HG03108 (cell line): ENCODE measurements at regions not wholly inside any gene's neighbourhood (a gene's known extent, or its start where the extent isn't known, plus 50 kb on each side); places are given as distances from the start of the nearest gene placed in this dataset.

Experiments used
- ATAC-seq: cut with Tn5 transposase; IDR thresholded peaks from one replicate; pipeline ENCODE4 v1.9.1; 2021; ENCODE audit warnings: moderate library complexity; ENCODE audit not compliant: unreplicated experiment

DNA sequence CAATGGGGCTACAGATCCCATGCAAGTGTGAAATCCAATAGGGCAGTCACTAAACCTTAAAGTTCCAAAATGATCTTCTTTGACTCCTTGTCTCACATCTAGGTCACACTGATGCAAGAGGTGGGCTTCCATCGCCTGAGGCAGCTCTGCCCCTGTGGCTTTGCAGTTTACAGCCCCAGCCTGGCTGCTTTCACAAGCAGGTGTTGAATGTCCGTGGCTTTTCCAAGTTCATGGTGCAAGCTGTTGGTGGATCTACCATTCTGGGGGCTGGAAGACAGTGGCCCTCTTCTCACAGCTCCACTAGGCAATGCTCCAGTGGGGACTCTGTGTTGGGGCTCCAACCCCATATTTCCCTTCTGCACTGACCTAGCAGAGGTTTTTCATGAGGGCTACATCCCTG lies 68.5 kb upstream of the PRR20G start:
- no peak for ATAC-seq

DNA sequence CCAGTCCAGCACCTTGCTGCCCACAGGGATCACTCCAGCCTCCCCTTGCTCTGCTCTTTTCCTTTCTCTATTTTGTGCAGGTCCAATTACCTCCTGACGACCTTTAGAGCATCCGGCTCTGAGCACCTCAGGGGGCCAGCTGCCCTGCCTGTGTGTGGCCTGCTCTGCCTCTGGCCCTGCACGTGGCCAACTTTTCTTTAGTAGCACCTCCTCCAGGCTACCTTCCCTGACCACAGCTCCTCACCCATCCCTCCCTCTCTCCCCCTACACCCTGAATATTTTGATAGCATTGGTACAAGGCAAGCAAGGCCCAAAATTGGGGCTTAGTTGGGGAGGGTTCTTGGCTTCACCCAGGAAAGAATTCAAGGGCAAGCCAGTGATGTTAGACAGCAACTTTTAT lies 66.9 kb upstream of the PRR20G start:
- no peak for ATAC-seq

DNA sequence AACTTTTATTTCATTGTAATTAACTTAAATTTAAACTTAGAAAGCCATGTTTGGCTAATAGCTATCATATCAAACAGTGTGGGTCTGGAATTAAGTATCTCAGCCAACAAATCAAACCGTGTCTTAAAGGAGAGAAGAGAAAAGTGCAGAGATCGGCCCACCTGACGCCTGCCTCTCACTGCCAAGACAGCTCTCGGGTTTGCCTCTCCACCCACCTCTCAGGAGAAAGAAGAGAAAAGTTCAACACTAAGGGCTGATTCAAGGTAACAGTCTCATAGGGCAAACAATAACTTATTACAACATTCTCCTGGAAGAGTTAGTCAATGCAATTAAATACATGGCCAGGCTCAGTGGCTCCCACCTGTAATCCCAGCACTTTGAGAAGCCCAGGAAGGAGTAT lies 64.8 kb upstream of the PRR20G start:
- ATAC-seq: no peak

DNA sequence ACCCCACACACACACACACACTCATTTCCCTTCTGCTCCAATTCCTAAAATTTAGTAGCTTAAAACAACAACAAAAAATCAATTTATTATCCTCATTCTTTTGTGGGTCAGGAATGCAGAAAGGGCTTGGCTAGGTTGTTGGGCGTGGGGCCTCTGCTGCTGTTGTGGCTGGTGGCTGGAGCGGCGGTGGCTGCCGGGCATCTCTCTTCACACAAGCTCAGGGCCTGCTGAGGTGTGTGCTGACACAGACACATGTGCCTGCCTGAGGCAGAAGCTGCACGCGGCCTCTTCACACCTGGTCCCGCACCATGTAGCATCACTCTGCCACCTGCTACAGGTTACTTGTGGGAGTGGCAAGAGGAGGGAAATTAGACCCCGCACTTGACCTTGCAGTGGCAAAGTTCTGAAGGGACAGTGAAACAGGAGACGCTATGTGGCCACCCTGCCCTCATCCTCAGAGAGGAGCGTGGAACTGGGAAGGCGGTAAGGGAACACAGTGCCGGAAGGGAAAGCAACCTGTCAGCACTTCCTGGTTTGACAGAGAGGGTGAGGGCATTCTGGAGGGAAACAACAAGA lies 64.0 kb upstream of the PRR20G start:
- no peak for ATAC-seq

DNA sequence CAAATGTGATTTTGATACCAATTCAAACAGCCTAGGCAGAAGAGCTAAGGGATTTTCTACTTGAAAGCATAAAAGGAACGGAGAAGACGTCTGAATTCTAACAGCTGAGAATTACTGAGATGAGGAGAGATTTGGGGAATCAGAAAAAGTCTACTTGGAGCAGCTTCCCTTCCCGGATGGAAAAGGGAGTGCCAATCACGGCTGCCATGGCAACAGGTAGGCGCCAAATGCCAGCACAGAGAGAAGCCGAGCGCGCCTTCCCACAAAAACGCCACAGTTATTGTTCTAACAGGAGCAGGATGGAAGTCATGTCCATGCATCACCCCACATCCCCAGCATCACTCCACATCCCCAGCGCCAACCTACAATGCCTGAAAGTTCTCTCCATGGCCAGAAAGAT lies 63.5 kb upstream of the PRR20G start:
- no peak for ATAC-seq

DNA sequence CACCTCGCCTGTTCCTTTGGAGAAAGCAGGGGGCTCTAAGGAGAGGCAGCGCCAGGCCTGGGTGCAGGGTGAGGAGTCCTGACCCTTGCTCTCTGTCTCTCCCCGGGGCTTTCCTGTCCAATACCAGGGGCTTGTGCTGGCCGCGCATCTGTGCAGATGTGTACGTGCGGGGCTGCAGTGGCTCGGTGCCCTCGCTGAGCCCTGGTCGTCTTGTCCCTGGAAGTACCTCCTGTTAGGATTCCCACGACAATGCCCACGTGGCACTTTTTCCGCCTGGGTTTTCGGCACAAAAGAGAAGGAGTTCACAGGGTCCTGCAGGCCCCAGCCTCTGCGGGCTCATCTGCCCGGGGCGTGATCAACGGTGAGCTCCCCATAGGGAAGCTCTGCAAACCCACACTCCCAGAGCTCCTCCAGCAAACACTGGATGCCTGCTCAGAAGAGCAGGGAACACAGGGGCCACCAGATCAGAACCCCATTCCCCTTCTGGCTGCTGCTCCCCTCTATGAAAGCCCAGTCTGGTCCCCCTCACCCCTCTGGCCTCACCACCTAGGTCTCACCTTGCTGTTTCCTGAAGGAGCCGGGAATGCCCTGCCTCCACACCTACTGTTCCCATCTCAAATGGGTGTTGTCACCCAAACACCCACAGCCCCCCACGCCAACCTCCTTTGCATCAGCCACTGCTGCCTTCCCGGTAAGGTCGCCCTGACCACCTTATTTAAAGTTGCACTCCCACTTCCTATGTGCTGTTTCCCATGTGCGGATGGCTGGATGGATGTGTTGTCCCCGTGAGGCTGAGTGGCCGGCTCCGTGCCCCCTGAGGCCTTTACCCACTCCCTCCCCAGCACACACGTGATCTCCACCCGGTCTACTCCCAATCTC lies 62.6 kb upstream of the PRR20G start:
- no peak for ATAC-seq

DNA sequence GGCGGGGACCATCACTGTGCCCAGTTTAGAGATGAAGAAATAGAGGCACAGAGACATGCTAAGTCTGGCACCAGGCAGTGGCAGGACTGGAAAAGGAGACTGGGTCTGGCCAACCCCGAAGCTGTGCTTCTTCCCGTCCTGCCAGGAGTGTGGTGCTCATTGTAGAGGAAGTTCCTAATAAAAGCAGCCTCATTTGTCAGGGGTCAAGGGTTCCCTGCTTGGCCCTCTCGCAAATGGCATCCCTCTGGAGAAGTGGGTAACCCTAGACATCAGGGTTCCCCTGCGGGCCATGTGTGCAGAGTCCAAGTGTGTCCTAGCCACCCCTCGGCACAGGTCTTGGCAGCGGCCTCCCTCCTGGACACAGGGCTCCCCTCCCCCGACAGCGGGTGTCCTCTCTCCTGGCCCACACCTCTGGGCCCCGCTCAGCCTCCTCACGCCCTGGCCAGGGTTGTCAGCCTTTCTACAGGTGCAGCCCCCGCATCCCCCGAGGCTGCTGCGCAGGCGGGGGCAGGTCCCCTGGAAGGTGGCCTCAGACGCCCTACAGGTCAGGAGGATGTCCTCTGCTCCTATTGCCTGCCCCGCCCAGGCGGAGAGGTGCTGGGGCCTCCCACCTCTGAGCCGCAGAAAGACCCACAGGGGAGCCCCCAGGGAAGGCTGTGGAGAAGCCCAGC lies 61.8 kb upstream of the PRR20G start:
- ATAC-seq: no peak

DNA sequence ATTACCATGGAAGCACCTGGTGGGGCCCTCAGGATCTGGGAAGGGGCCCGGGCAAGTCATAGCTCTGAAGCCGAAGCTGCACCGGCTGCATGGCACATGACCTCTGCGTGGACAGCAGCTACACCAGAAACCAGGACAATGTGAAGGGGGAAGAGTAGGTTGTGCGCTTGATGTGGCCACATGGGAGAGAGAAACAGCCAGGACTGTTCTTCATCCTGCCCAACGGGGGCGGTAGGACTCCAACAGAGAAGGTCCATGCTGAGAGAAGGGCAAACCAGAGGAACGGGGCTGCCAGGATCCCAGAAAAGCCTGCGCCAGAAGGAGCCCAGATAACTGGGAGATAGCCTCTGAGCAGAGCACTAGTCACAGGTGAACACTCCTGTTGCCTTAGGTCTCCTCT lies 54.9 kb upstream of the PRR20G start:
- ATAC-seq: no peak

DNA sequence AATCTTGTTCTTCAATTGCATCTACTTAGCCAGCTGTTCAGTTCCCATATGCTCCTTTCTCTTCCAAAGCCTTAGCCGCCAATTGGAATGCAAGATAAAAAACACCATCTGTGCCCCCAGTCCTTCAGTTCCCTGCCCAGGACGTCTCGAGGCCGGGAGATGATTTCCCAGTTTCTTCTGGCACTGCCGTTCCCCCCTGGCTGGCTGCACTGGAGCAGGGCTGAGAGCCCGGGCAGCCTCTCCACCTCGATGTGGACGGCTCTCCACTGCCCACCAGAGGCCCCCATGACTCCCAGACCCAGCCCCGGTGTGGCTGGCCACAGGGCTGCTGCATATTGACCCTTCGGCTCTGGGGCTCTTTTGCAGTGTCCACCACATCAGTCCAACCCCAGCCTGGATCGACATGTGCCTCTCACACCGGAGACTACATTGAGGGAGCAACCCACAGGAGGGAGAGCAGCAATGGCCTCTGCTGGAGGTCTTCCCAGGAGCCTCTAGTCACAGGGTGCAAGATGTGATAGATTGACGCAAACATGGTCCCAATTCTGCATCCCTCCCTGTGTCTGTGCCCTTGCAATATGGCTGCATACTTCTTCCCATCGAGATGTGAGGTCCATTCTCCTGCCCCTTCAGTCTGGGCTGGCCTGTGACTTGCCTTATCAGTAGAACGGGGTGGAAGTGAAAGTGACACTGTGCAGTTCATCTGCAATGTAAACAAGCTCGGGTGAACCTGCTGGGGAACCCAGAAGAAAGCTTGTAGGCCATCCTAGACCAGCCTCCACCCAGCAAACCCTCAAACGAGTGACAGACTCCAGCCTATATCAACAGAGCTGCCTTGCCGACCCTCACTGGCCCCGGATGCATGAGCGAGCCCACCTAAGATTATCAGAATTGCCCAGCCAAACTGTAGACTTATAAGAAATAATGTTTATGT lies 52.3 kb upstream of the PRR20G start:
- no peak for ATAC-seq

DNA sequence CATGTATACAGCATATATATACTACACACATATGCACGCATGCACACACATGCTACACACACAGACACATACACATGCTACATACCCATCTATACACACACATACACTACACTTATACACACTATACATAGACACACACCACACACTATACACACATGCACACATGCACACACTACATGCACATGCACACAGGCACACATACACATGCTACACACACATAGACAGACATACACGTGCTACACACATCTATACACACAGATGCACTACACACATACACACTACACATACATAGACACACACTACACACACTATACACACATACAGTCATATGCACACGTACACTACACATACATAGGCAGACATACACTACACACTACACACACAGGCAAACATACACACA lies 51.2 kb upstream of the PRR20G start:
- ATAC-seq: no peak

DNA sequence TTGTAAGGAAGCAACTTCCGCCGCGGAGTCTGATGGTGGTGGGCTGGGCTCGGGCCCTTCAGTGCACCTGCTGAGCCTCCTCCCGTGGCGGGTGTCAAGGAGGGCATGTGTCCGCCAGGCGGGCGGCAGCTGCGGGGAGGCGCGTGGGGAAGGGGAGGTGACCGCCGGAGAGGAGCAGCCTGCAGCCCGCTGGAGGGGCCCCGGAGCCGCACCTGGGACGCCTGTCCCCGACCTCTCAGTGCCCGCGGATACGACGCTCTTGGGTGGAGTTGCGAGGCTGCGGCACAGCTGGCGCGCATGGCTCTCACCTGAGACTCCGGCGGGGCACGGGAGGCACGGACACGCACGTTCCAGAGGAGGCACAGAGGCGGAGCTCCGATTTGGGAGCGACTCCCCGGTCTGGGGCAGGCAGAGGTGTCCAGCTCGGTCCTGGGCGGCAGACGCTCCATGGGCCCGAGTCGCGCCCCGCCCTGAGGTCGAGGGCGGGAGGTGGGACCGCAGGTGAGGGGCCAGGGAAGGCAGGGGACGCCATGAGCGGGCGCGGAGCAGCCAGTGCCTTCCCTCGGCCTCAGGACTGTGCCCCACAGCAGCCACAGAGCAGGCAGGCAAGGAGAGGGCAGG lies 50.2 kb upstream of the PRR20G start:
- ATAC-seq: no peak
